H9 (cell line): ENCODE measurements at regions not wholly inside any gene's neighbourhood (a gene's known extent, or its start where the extent isn't known, plus 50 kb on each side); places are given as distances from the start of the nearest gene placed in this dataset.

ENCODE experiments used
- DNase-seq: peaks from one replicate; pipeline ENCODE4 v3.0.0-alpha.2; 2017
- H2AFZ ChIP-seq: one replicate; pipeline ENCODE4 v1.6.1; 2013; ENCODE audit warnings: mild to moderate bottlenecking, low read length, control low read depth, moderate library complexity
- H2AK5ac ChIP-seq: 2 replicates; pipeline ENCODE4 v1.6.1; 2013; ENCODE audit warnings: low read length, control low read depth, mixed read lengths; ENCODE audit not compliant: insufficient read length
- H2BK120ac ChIP-seq: one replicate; pipeline ENCODE4 v1.6.1; 2013; ENCODE audit warnings: low read depth, mild to moderate bottlenecking, low read length, control low read depth, inconsistent platforms; ENCODE audit not compliant: poor library complexity, severe bottlenecking
- H2BK12ac ChIP-seq: 2 replicates; pipeline ENCODE4 v1.6.1; 2013; ENCODE audit warnings: low read length, control low read depth, mixed read lengths, low read depth; ENCODE audit not compliant: insufficient read length
- H2BK15ac ChIP-seq: 2 replicates; pipeline ENCODE4 v1.6.1; 2013; ENCODE audit warnings: low read depth, low read length, control low read depth
- H2BK20ac ChIP-seq: one replicate; pipeline ENCODE4 v1.6.1; 2013; ENCODE audit warnings: low read depth, mild to moderate bottlenecking, low read length, control low read depth, inconsistent platforms; ENCODE audit not compliant: poor library complexity, severe bottlenecking
- H2BK5ac ChIP-seq: 2 replicates; pipeline ENCODE4 v1.6.1; 2013; ENCODE audit warnings: low read length, control low read depth, mixed read lengths; ENCODE audit not compliant: insufficient read length
- H3K14ac ChIP-seq: 2 replicates; pipeline ENCODE4 v1.6.1; 2013; ENCODE audit warnings: low read length, control low read depth; ENCODE audit not compliant: insufficient read depth
- H3K18ac ChIP-seq: 2 replicates; pipeline ENCODE4 v1.6.1; 2013; ENCODE audit warnings: low read depth, mild to moderate bottlenecking, mixed read lengths, low read length, control low read depth; ENCODE audit not compliant: insufficient read length
- H3K23ac ChIP-seq: 2 replicates; pipeline ENCODE4 v1.6.1; 2013; ENCODE audit warnings: low read length, control low read depth, mixed read lengths, low read depth; ENCODE audit not compliant: insufficient read length
- H3K23me2 ChIP-seq: 2 replicates; pipeline ENCODE4 v1.6.1; 2013; ENCODE audit warnings: low read depth, mild to moderate bottlenecking, mixed read lengths, low read length, control low read depth; ENCODE audit not compliant: insufficient read length, poor library complexity, severe bottlenecking
- H3K27ac ChIP-seq: 2 replicates; pipeline ENCODE4 v1.5.1; 2013; ENCODE audit warnings: low read length, control low read depth, mixed read lengths, low read depth; ENCODE audit not compliant: insufficient read length
- H3K27me3 ChIP-seq: 2 replicates; pipeline ENCODE4 v1.6.1; 2013; ENCODE audit warnings: low read length, control low read depth, inconsistent platforms; ENCODE audit not compliant: insufficient read depth
- H3K4ac ChIP-seq: 2 replicates; pipeline ENCODE4 v1.6.1; 2013; ENCODE audit warnings: low read depth, mild to moderate bottlenecking, control low read depth, inconsistent platforms, low read length, moderate library complexity
- H3K4me1 ChIP-seq: 2 replicates; pipeline ENCODE4 v1.6.1; 2013; ENCODE audit warnings: low read length, control low read depth, inconsistent platforms; ENCODE audit not compliant: insufficient read depth
- H3K4me2 ChIP-seq: 2 replicates; pipeline ENCODE4 v1.6.1; 2013; ENCODE audit warnings: low read length, control low read depth, mixed read lengths; ENCODE audit not compliant: insufficient read length, insufficient read depth
- H3K56ac ChIP-seq: 2 replicates; pipeline ENCODE4 v1.6.1; 2013; ENCODE audit warnings: low read depth, mild to moderate bottlenecking, mixed read lengths, low read length, control low read depth; ENCODE audit not compliant: insufficient read length
- H3K79me1 ChIP-seq: 2 replicates; pipeline ENCODE4 v1.6.1; 2013; ENCODE audit warnings: low read depth, mild to moderate bottlenecking, moderate library complexity, low read length, control low read depth, inconsistent platforms; ENCODE audit not compliant: insufficient read depth, poor library complexity, severe bottlenecking
- H3K79me2 ChIP-seq: 2 replicates; pipeline ENCODE4 v1.6.1; 2013; ENCODE audit warnings: low read length, control low read depth, inconsistent platforms; ENCODE audit not compliant: insufficient read depth
- H3K9ac ChIP-seq: 2 replicates; pipeline ENCODE4 v1.6.1; 2013; ENCODE audit warnings: low read length, control low read depth, mixed read lengths; ENCODE audit not compliant: insufficient read length; ENCODE audit errors: extremely low read depth
- H3K9me3 ChIP-seq: one replicate; pipeline ENCODE4 v1.6.1; 2013; ENCODE audit warnings: low read depth, low read length, inconsistent platforms; ENCODE audit not compliant: control insufficient read depth
- H3T11ph ChIP-seq: one replicate; pipeline ENCODE4 v1.6.1; 2013; ENCODE audit warnings: mild to moderate bottlenecking, low read length, control low read depth, inconsistent platforms
- H4K20me1 ChIP-seq: one replicate; pipeline ENCODE4 v1.6.1; 2013; ENCODE audit not compliant: control insufficient read depth, insufficient read length, insufficient read depth
- H4K5ac ChIP-seq: 2 replicates; pipeline ENCODE4 v1.6.1; 2013; ENCODE audit warnings: low read depth, mild to moderate bottlenecking, mixed read lengths, low read length, control low read depth; ENCODE audit not compliant: insufficient read length
- H4K8ac ChIP-seq: replicated peaks from 2 replicates; pipeline ENCODE4 v1.6.1; 2013; ENCODE audit warnings: low read length, control low read depth, mixed read lengths, low read depth; ENCODE audit not compliant: insufficient read length
- H4K91ac ChIP-seq: 2 replicates; pipeline ENCODE4 v1.6.1; 2013; ENCODE audit warnings: low read depth, mild to moderate bottlenecking, moderate library complexity, mixed read lengths, low read length, control low read depth; ENCODE audit not compliant: insufficient read length
- H3K27ac Mint-ChIP-seq, 3 experiments: 2 replicates in 2 of 3; 3 replicates in 1 of 3; pipeline ENCODE4 v1.8.0; 2020 to 2021; ENCODE audit warnings: mixed read lengths in 3 of 3, mild to moderate bottlenecking in 1 of 3, moderate library complexity in 1 of 3
- H3K27me3 Mint-ChIP-seq: 2 replicates; pipeline ENCODE4 v1.8.0; 2021; ENCODE audit warnings: low read depth, mild to moderate bottlenecking, moderate library complexity, mixed read lengths
- H3K36me3 Mint-ChIP-seq, 3 experiments: 2 replicates in 2 of 3; 3 replicates in 1 of 3; pipeline ENCODE4 v1.8.0; 2020 to 2021; ENCODE audit warnings: low read depth in 3 of 3, mixed read lengths in 3 of 3; ENCODE audit not compliant: insufficient read depth in 1 of 3
- H3K4me1 Mint-ChIP-seq, 2 experiments: 2 replicates each; pipeline ENCODE4 v1.8.0; 2020; ENCODE audit warnings: mixed read lengths in 2 of 2
- H3K4me3 Mint-ChIP-seq, 2 experiments: 2 replicates in 1 of 2; 3 replicates in 1 of 2; pipeline ENCODE4 v1.8.0; 2020 to 2021; ENCODE audit warnings: mild to moderate bottlenecking in 2 of 2, mixed read lengths in 2 of 2, moderate library complexity in 1 of 2
- H3K9me3 Mint-ChIP-seq, 2 experiments: 2 replicates in 1 of 2; 3 replicates in 1 of 2; pipeline ENCODE4 v1.8.0; 2020; ENCODE audit warnings: mild to moderate bottlenecking in 2 of 2, mixed read lengths in 2 of 2, moderate library complexity in 1 of 2
- WGBS: extraction: QIAGEN DNeasy Blood & Tissue Kit; methylation state at CpG from one replicate; pipeline ENCODE4 v1.1.7; 2013; ENCODE audit warnings: missing lambda C conversion rate, low lambda C conversion rate, mixed read lengths; ENCODE audit not compliant: insufficient read length; ENCODE audit errors: extremely low coverage; 5-methylcytosine and 5-hydroxymethylcytosine counted together
- TF ChIP-seq, protein P1 (sequence below): fragments of 200-600 bp; sonication (generic); conservative IDR thresholded peaks from 3 replicates; pipeline ENCODE4 v1.8.0; 2021; ENCODE audit warnings: antibody characterized with exemption, mild to moderate bottlenecking

DNA sequence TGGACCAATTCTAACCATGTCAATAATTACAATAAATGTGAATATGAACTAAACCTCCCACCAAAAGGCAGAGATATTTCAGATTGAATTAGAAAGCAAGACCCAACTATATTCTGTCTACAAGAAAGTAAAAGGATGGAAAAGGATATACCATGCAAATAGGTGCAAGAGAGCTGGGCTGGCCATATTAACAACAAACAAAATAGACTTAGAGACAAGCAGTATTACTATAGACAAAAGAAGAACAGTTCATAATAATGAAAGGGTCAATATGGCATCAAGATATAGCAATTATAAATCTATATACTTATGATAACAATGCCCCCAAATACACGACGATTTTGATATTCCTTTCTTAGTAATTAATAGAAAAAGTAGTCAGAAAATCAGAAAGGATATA lies 67.3 kb upstream of the IFFO2 start:
- Histone ChIP-seq H2AK5ac (no peak overlapping the region), H3K79me2 (no peaks in the 10 kb centered on the region), H2BK20ac (no peak overlapping the region), H3T11ph (no peak overlapping the region), H4K8ac (no peak overlapping the region), H2BK120ac (no peak overlapping the region), H3K23ac (no peak overlapping the region), H3K79me1 (no peaks in the 10 kb centered on the region), H3K4me1 (no peaks in the 10 kb centered on the region), H3K18ac (no peak overlapping the region), H2BK12ac (no peak overlapping the region), H3K23me2 (no peaks in the 10 kb centered on the region), H2AFZ (no peak overlapping the region), H3K14ac (no peak overlapping the region), H2BK15ac (no peak overlapping the region), H3K9ac (no peak overlapping the region), H3K27me3 (no peaks in the 10 kb centered on the region), H3K9me3 (no peaks in the 10 kb centered on the region), H3K27ac (no peak overlapping the region), H3K4ac (no peak overlapping the region), H4K91ac (no peak overlapping the region), H4K20me1 (no peaks in the 10 kb centered on the region), H3K4me2 (no peak overlapping the region), H4K5ac (no peak overlapping the region), H3K56ac (no peak overlapping the region), H2BK5ac (no peak overlapping the region)
- H3K4me1 Mint-ChIP-seq = peaks cover 5 to 9% of the 10 kb centered on the region in 2 experiments
- H3K27me3 Mint-ChIP-seq = peaks cover under 1% of the 10 kb centered on the region; the same call in 1 of the 2 replicates
- H3K9me3 Mint-ChIP-seq = peaks cover 0 to 1% of the 10 kb centered on the region in 2 experiments; a peak in 1 of 5 replicates
- no peak for DNase-seq
- no peak overlapping the region for H3K4me3 Mint-ChIP-seq
- TF ChIP-seq, protein P1, sequence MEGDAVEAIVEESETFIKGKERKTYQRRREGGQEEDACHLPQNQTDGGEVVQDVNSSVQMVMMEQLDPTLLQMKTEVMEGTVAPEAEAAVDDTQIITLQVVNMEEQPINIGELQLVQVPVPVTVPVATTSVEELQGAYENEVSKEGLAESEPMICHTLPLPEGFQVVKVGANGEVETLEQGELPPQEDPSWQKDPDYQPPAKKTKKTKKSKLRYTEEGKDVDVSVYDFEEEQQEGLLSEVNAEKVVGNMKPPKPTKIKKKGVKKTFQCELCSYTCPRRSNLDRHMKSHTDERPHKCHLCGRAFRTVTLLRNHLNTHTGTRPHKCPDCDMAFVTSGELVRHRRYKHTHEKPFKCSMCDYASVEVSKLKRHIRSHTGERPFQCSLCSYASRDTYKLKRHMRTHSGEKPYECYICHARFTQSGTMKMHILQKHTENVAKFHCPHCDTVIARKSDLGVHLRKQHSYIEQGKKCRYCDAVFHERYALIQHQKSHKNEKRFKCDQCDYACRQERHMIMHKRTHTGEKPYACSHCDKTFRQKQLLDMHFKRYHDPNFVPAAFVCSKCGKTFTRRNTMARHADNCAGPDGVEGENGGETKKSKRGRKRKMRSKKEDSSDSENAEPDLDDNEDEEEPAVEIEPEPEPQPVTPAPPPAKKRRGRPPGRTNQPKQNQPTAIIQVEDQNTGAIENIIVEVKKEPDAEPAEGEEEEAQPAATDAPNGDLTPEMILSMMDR = no peak
- no peak overlapping the region for H3K27ac Mint-ChIP-seq
- no CpG with 5 or more reads among the region's 2 CpGs for WGBS
- H3K36me3 Mint-ChIP-seq = no peaks in the 10 kb centered on the region; a peak in 2 of 7 replicates
